ENCODE measurements at regions not wholly inside any gene's neighbourhood (a gene's known extent, or its start where the extent isn't known, plus 50 kb on each side); places are given as distances from the start of the nearest gene placed in this dataset.

GRCh38 chr15:98400120-98400519, 248.2 kb upstream of the IGF1R start:
- Histone ChIP-seq H3K27ac (ENCODE audit: low read depth, low read length) (no peak overlapping the region), H3K9me2 (ENCODE audit: insufficient read depth) (no peaks in the 10 kb centered on the region), H3K27me3 (ENCODE audit: insufficient read depth, low read length) (peaks cover 35% of the 10 kb centered on the region), H3K4me2 (ENCODE audit: low read length) (no peak overlapping the region), H3K4me3 (replicated peaks in 1 of 2; ENCODE audit: low read depth in 1 of 2, low read length in 2 of 2) (no peak overlapping the region), H3K79me2 (ENCODE audit: insufficient read depth, low read length) (no peaks in the 10 kb centered on the region), H4K20me1 (ENCODE audit: insufficient read depth) (no peaks in the 10 kb centered on the region), H3K9me3 (ENCODE audit: control insufficient read depth in 1 of 2, insufficient read depth in 1 of 2, low read depth in 1 of 2, low read length in 2 of 2) (no peaks in the 10 kb centered on the region), H3K36me3 (ENCODE audit: control insufficient read depth in 1 of 2, insufficient read depth in 2 of 2, low read length in 2 of 2) (no peaks in the 10 kb centered on the region), H3K9ac (ENCODE audit: low read length) (no peak overlapping the region), H3K4me1 (ENCODE audit: control insufficient read depth in 1 of 2, insufficient read depth in 2 of 2, low read length in 2 of 2) (no peaks in the 10 kb centered on the region), H2AFZ (ENCODE audit: low read depth, low read length, poor library complexity, severe bottlenecking) (no peak overlapping the region)
- intact Hi-C loops (cut with micrococcal nuclease) = no loop called here
- ATAC-seq (no peak), DNase-seq (ENCODE audit: low read depth, low spot score) (no peak)
- no TSS peak for BruUV-seq (replicated peaks)
- TF ChIP-seq SRF (IDR thresholded peaks at IDR 0.05; ENCODE audit: low read depth) (no peak), CTCF (IDR thresholded peaks at IDR 0.05 in 2 of 3, conservative IDR thresholded peaks at IDR 0.05 in 1 of 3; ENCODE audit: borderline replicate concordance in 1 of 3, insufficient read depth in 1 of 3, low read depth in 2 of 3, low read length in 2 of 3) (no peak), ATF3 (IDR thresholded peaks at IDR 0.05) (no peak), REST (IDR thresholded peaks at IDR 0.05; ENCODE audit: low read depth) (no peak), EZH2phosphoT487 (IDR thresholded peaks at IDR 0.05; ENCODE audit: borderline replicate concordance) (no peak), ZNF274 (IDR thresholded peaks at IDR 0.05; ENCODE audit: low read depth, low read length) (no peak), JUND (IDR thresholded peaks at IDR 0.05) (no peak)
- ChIA-PET POLR2A (no interaction called here), CTCF (interaction anchor here (1.3 kb wide), 1 partner anchor 88 kb away, joined by 4 read pairs; no protein-coding TSS in a partner anchor), RAD21 (ENCODE audit: low non-redundant PET in 1 of 2, low total read pairs in 2 of 2, uncharacterized antibody in 2 of 2, unreplicated experiment in 2 of 2) (no interaction called here)
